ENCODE measurements at regions not wholly inside any gene's neighbourhood (a gene's known extent, or its start where the extent isn't known, plus 50 kb on each side); places are given as distances from the start of the nearest gene placed in this dataset.

GRCh38 chr7:25809441-25809840 is 342.6 kb upstream of the NFE2L3 start:
- TF ChIP-seq, protein P1, sequence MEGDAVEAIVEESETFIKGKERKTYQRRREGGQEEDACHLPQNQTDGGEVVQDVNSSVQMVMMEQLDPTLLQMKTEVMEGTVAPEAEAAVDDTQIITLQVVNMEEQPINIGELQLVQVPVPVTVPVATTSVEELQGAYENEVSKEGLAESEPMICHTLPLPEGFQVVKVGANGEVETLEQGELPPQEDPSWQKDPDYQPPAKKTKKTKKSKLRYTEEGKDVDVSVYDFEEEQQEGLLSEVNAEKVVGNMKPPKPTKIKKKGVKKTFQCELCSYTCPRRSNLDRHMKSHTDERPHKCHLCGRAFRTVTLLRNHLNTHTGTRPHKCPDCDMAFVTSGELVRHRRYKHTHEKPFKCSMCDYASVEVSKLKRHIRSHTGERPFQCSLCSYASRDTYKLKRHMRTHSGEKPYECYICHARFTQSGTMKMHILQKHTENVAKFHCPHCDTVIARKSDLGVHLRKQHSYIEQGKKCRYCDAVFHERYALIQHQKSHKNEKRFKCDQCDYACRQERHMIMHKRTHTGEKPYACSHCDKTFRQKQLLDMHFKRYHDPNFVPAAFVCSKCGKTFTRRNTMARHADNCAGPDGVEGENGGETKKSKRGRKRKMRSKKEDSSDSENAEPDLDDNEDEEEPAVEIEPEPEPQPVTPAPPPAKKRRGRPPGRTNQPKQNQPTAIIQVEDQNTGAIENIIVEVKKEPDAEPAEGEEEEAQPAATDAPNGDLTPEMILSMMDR (IDR thresholded peaks at IDR 0.05 in 4 of 5, conservative IDR thresholded peaks at IDR 0.05 in 1 of 5), result no peak
- TF ChIP-seq POLR2A (IDR thresholded peaks at IDR 0.05), result no peak

Measured in gastrocnemius medialis (tissue), 4 donors.